ENCODE measurements at regions not wholly inside any gene's neighbourhood (a gene's known extent, or its start where the extent isn't known, plus 50 kb on each side); places are given as distances from the start of the nearest gene placed in this dataset.

GRCh38 chr3:173268781-173269180, 127.7 kb upstream of the SPATA16 start:
- TF ChIP-seq CTCF (IDR thresholded peaks at IDR 0.05; ENCODE audit: low read depth, low read length, missing control alignments) = no peak
- H3K27me3 ChIP-seq (replicated peaks) = no peaks in the 10 kb centered on the region
- in situ Hi-C loops (cut with HindIII; ENCODE audit: low pct_ligation_motif_present, low sequenced_read_pairs) = no loop called here

GRCh38 chr3:173267716-173268115, 126.7 kb upstream of the SPATA16 start:
- no peak for TF ChIP-seq CTCF (IDR thresholded peaks at IDR 0.05; ENCODE audit: low read depth, low read length, missing control alignments)
- no peak overlapping the region for H3K27ac ChIP-seq
- in situ Hi-C loops (cut with HindIII; ENCODE audit: low pct_ligation_motif_present, low sequenced_read_pairs) = no loop called here
- no peak for DNase-seq
- H3K4me3 ChIP-seq (ENCODE audit: low read depth, low read length) = no peak overlapping the region
- no peaks in the 10 kb centered on the region for H3K27me3 ChIP-seq (replicated peaks)
- no peaks in the 10 kb centered on the region for H3K36me3 ChIP-seq (replicated peaks)

More at GRCh38 chr3:173268781-173269180, 127.7 kb upstream of the SPATA16 start:
- H3K27ac ChIP-seq = no peak overlapping the region
- no peak for DNase-seq
- H3K36me3 ChIP-seq (replicated peaks) = no peaks in the 10 kb centered on the region
- H3K4me3 ChIP-seq (ENCODE audit: low read depth, low read length) = no peak overlapping the region

- Histone ChIP-seq H3K27ac (no peak overlapping the region), H3K4me3 (ENCODE audit: low read depth, low read length) (no peak overlapping the region), H3K27me3 (replicated peaks) (no peaks in the 10 kb centered on the region), H3K36me3 (replicated peaks) (no peaks in the 10 kb centered on the region)
- in situ Hi-C loops (cut with HindIII; ENCODE audit: low pct_ligation_motif_present, low sequenced_read_pairs) = no loop called here
- TF ChIP-seq CTCF (IDR thresholded peaks at IDR 0.05; ENCODE audit: low read depth, low read length, missing control alignments) = no peak
- DNase-seq = no peak
These were observed 125.4 kb upstream of the SPATA16 start for GRCh38 chr3:173266441-173266840.

GRCh38 chr3:173258697-173259096, 117.7 kb upstream of the SPATA16 start:
- DNase-seq = no peak
- in situ Hi-C loops (cut with HindIII; ENCODE audit: low pct_ligation_motif_present, low sequenced_read_pairs) = no loop called here
- no peaks in the 10 kb centered on the region for H3K27me3 ChIP-seq (replicated peaks)
- no peak overlapping the region for H3K4me3 ChIP-seq (ENCODE audit: low read depth, low read length)
- H3K27ac ChIP-seq = no peak overlapping the region
- no peak for TF ChIP-seq CTCF (IDR thresholded peaks at IDR 0.05; ENCODE audit: low read depth, low read length, missing control alignments)
- no peaks in the 10 kb centered on the region for H3K36me3 ChIP-seq (replicated peaks)

- no peak for DNase-seq
- in situ Hi-C loops (cut with HindIII; ENCODE audit: low pct_ligation_motif_present, low sequenced_read_pairs) = no loop called here
- H3K27me3 ChIP-seq (replicated peaks) = no peaks in the 10 kb centered on the region
- no peak overlapping the region for H3K4me3 ChIP-seq (ENCODE audit: low read depth, low read length)
- no peaks in the 10 kb centered on the region for H3K36me3 ChIP-seq (replicated peaks)
- TF ChIP-seq CTCF (IDR thresholded peaks at IDR 0.05; ENCODE audit: low read depth, low read length, missing control alignments) = no peak
- no peak overlapping the region for H3K27ac ChIP-seq
These were observed 116.8 kb upstream of the SPATA16 start for GRCh38 chr3:173257797-173258196.

- in situ Hi-C loops (cut with HindIII; ENCODE audit: low pct_ligation_motif_present, low sequenced_read_pairs) = no loop called here
- TF ChIP-seq CTCF (IDR thresholded peaks at IDR 0.05; ENCODE audit: low read depth, low read length, missing control alignments) = no peak
- no peak for DNase-seq
- no peak overlapping the region for H3K4me3 ChIP-seq (ENCODE audit: low read depth, low read length)
- H3K36me3 ChIP-seq (replicated peaks) = no peaks in the 10 kb centered on the region
- no peaks in the 10 kb centered on the region for H3K27me3 ChIP-seq (replicated peaks)
- no peak overlapping the region for H3K27ac ChIP-seq
These were observed 114.5 kb upstream of the SPATA16 start for GRCh38 chr3:173255555-173255954.

All from brain microvascular endothelial cell (primary cell).